Endothelial cell of umbilical vein (primary cell): ENCODE measurements at regions not wholly inside any gene's neighbourhood (a gene's known extent, or its start where the extent isn't known, plus 50 kb on each side); places are given as distances from the start of the nearest gene placed in this dataset.

Experiments
- BruUV-seq: library from RNA; stranded (reverse); fragments of 400-500 nt; replicated peaks from 2 replicates; lab custom pipeline; 2021; lab: Mats Ljungman, UMichigan
- CTCF ChIA-PET: fragments of 300-600, 350-600 bp; sonication (Branson Sonifier 250); formaldehyde crosslinking; loops from one replicate; lab custom pipeline; 2021; ENCODE audit warnings: antibody characterized with exemption, inconsistent platforms; lab: Charles Lee
- POLR2A ChIA-PET: fragments of 300-600, 350-600 bp; sonication (Branson Sonifier 250); formaldehyde crosslinking; loops from one replicate; lab custom pipeline; 2021; ENCODE audit warnings: antibody characterized with exemption, inconsistent platforms; lab: Charles Lee
- DNase-seq: peaks from one replicate; pipeline ENCODE4 v3.0.0-alpha.2; 2011; ENCODE audit warnings: low read depth, low spot score
- FAIRE-seq: peaks from 2 replicates; lab custom pipeline; 2011; peaks lifted over from hg19 to GRCh38; lab: Jason Lieb, UNC
- H2AFZ ChIP-seq: 2 replicates; pipeline ENCODE4 v1.6.0; 2012; ENCODE audit warnings: low read depth, low read length, control low read depth, inconsistent platforms
- H3K27ac ChIP-seq: 2 replicates; pipeline ENCODE4 v1.5.1; 2011; ENCODE audit warnings: low read depth, mild to moderate bottlenecking, control low read depth, low read length, moderate library complexity; ENCODE audit not compliant: insufficient read depth
- H3K27me3 ChIP-seq, 2 experiments: 2 replicates each; pipeline versions ENCODE4 v1.6.0 to v1.6.1; 2011; ENCODE audit warnings: low read length in 2 of 2, mixed read lengths in 1 of 2; ENCODE audit not compliant: control insufficient read depth in 2 of 2, insufficient read depth in 2 of 2
- H3K36me3 ChIP-seq, 2 experiments: 2 replicates in 1 of 2; 3 replicates in 1 of 2; pipeline ENCODE4 v1.5.1; 2011; ENCODE audit warnings: low read length in 2 of 2, mild to moderate bottlenecking in 1 of 2, moderate library complexity in 1 of 2; ENCODE audit not compliant: control insufficient read depth in 2 of 2, insufficient read depth in 2 of 2; ENCODE audit errors: extremely low read depth in 1 of 2
- H3K4me1 ChIP-seq: 3 replicates; pipeline ENCODE4 v1.5.1; 2011; ENCODE audit warnings: mild to moderate bottlenecking, low read length; ENCODE audit not compliant: control insufficient read depth, insufficient read depth; ENCODE audit errors: extremely low read depth
- H3K4me2 ChIP-seq: 2 replicates; pipeline ENCODE4 v1.6.1; 2011; ENCODE audit warnings: low read length, control low read depth, mixed read lengths; ENCODE audit not compliant: insufficient read depth
- H3K4me3 ChIP-seq, 3 experiments: fragments of 200-600 bp in 1 of 3; sonication (generic), shearing (Covaris generic) in 1 of 3; replicated peaks in 1 of 3; 2 replicates each; pipeline ENCODE4 v1.5.1; 2011 to 2016; ENCODE audit warnings: control low read depth in 3 of 3, low read length in 3 of 3, mild to moderate bottlenecking in 2 of 3, inconsistent platforms in 1 of 3, low read depth in 1 of 3, moderate library complexity in 1 of 3; ENCODE audit not compliant: insufficient read depth in 1 of 3
- H3K79me2 ChIP-seq: 2 replicates; pipeline ENCODE4 v1.6.0; 2012; ENCODE audit warnings: low read length, inconsistent platforms; ENCODE audit not compliant: control insufficient read depth, insufficient read depth
- H3K9ac ChIP-seq: replicated peaks from 2 replicates; pipeline ENCODE3; 2011; ENCODE audit warnings: low read length, control low read depth; ENCODE audit not compliant: insufficient read depth; ENCODE audit errors: extremely low read depth
- H3K9me1 ChIP-seq: replicated peaks from 3 replicates; pipeline ENCODE4 v1.6.0; 2011; ENCODE audit warnings: mild to moderate bottlenecking, low read length; ENCODE audit not compliant: control insufficient read depth, insufficient read depth; ENCODE audit errors: extremely low read depth
- H3K9me3 ChIP-seq: replicated peaks from 2 replicates; pipeline ENCODE4 v1.5.1; 2012; ENCODE audit warnings: low read length, inconsistent platforms; ENCODE audit not compliant: control insufficient read depth, insufficient read depth
- H4K20me1 ChIP-seq: replicated peaks from 2 replicates; pipeline ENCODE3; 2011; ENCODE audit warnings: mild to moderate bottlenecking, low read length; ENCODE audit not compliant: control insufficient read depth, insufficient read depth; ENCODE audit errors: extremely low read depth
- CTCF ChIP-seq, 2 donors: IDR thresholded peaks; 1 replicate in 1 of 2; 2 replicates in 1 of 2; pipeline ENCODE4 v1.5.1; 2011; ENCODE audit warnings: low read length in 2 of 2, mild to moderate bottlenecking in 2 of 2, moderate library complexity in 2 of 2, control low read depth in 1 of 2, inconsistent platforms in 1 of 2, low read depth in 1 of 2; ENCODE audit not compliant: insufficient read depth in 1 of 2; ENCODE audit errors: extremely low read depth in 1 of 2
- EZH2 ChIP-seq: IDR thresholded peaks from 2 replicates; pipeline ENCODE4 v1.6.1; 2012; ENCODE audit warnings: borderline replicate concordance, low read depth, mild to moderate bottlenecking, moderate library complexity, low read length, inconsistent platforms; ENCODE audit not compliant: severe bottlenecking
- FOS ChIP-seq: IDR thresholded peaks from 2 replicates; pipeline ENCODE4 v1.6.1; 2011; ENCODE audit warnings: mild to moderate bottlenecking, low read length, moderate library complexity, borderline replicate concordance; ENCODE audit not compliant: insufficient read depth
- GATA2 ChIP-seq: IDR thresholded peaks from 2 replicates; pipeline ENCODE4 v1.7.0; 2011; ENCODE audit warnings: low read depth, mild to moderate bottlenecking, moderate library complexity, mixed read lengths, low read length; ENCODE audit not compliant: insufficient read length, insufficient read depth
- JUN ChIP-seq: IDR thresholded peaks from 2 replicates; pipeline ENCODE4 v1.6.1; 2011; ENCODE audit warnings: borderline replicate concordance, low read depth; ENCODE audit not compliant: insufficient read length, insufficient read depth
- MAX ChIP-seq: IDR thresholded peaks from 2 replicates; pipeline ENCODE4 v1.6.1; 2011; ENCODE audit not compliant: insufficient read depth, insufficient read length
- MYC ChIP-seq: IDR thresholded peaks from one replicate; pipeline ENCODE4 v1.6.1; 2011; ENCODE audit warnings: mild to moderate bottlenecking, low read depth, low read length
- POLR2A ChIP-seq: IDR thresholded peaks from 2 replicates; pipeline ENCODE4 v1.6.1; 2012; ENCODE audit warnings: low read depth, mild to moderate bottlenecking, control low read depth, low read length
- POLR2AphosphoS5 ChIP-seq: IDR thresholded peaks from 2 replicates; pipeline ENCODE4 v1.6.1; 2012; ENCODE audit warnings: low read depth, mild to moderate bottlenecking, control low read depth, low read length, moderate library complexity; ENCODE audit not compliant: insufficient read depth
- dilution Hi-C: fragments of 300-500 bp; cut with MboI; formaldehyde crosslinking; loops from one replicate; pipeline ENCODE4 v1.15.0; 2019; ENCODE audit warnings: low sequenced_read_pairs; ENCODE audit not compliant: extremely low pct_ligation_motif_present
- intact Hi-C: fragments of 100-400 bp; cut with micrococcal nuclease; formaldehyde crosslinking; loops from one replicate; pipeline ENCODE4 v1.10.0; 2022

- intact Hi-C loops = no loop called here
- ChIA-PET POLR2A (no interaction called here), CTCF (no interaction called here)
- no peak for DNase-seq
- dilution Hi-C loops = no loop called here
- Histone ChIP-seq H3K79me2 (no peaks in the 10 kb centered on the region), H3K4me1 (no peaks in the 10 kb centered on the region), H3K27me3 (no peaks in the 10 kb centered on the region), H3K36me3 (no peaks in the 10 kb centered on the region), H3K9ac (no peak overlapping the region), H3K27ac (no peak overlapping the region), H3K4me2 (no peak overlapping the region), H2AFZ (no peak overlapping the region), H4K20me1 (no peaks in the 10 kb centered on the region), H3K9me3 (peaks cover 3% of the 10 kb centered on the region), H3K4me3 (no peak overlapping the region), H3K9me1 (no peaks in the 10 kb centered on the region)
- TF ChIP-seq EZH2 = no peak
- no peak for TF ChIP-seq MAX
- no peak for TF ChIP-seq JUN
- TF ChIP-seq CTCF (IDR thresholded peaks at IDR 0.05; ENCODE audit: extremely low read depth in 1 of 2, insufficient read depth in 1 of 2, low read depth in 1 of 2, low read length in 2 of 2) = no peak
- no peak for TF ChIP-seq GATA2
- TF ChIP-seq POLR2AphosphoS5 = no peak
- TF ChIP-seq FOS = no peak
- TF ChIP-seq POLR2A = no peak
- TF ChIP-seq MYC = no peak
- no peak for FAIRE-seq
- no TSS peak for BruUV-seq
Measured at GRCh38 chr14:49240383-49240782, 345.8 kb downstream of the RPS29 start.
